ENCODE measurements at regions not wholly inside any gene's neighbourhood (a gene's known extent, or its start where the extent isn't known, plus 50 kb on each side); places are given as distances from the start of the nearest gene placed in this dataset.

- H3K27ac ChIP-seq (replicated peaks in 1 of 4): no peak overlapping the region
- no peaks in the 10 kb centered on the region for H3K36me3 ChIP-seq
- H3K27me3 ChIP-seq: no peaks in the 10 kb centered on the region
- no peaks in the 10 kb centered on the region for H3K4me1 ChIP-seq
- TF ChIP-seq CTCF (IDR thresholded peaks at IDR 0.05): no peak
- TF ChIP-seq POLR2AphosphoS5 (IDR thresholded peaks at IDR 0.05): no peak
- no peak for TF ChIP-seq EP300 (IDR thresholded peaks at IDR 0.05)
- WGBS: 86% methylated on average over 2 of the region's 2 CpGs
- DNase-seq (ENCODE audit: extremely low spot score): no peak
- intact Hi-C loops (cut with DNase I): no loop called here
- H3K9me3 ChIP-seq: peaks cover 0 to 14% (median 3%) of the 10 kb centered on the region in 4 donors
- H3K4me3 ChIP-seq: no peak overlapping the region
Measured at GRCh38 chr1:95520390-95520789, 286.4 kb downstream of the RWDD3 start.

- intact Hi-C loops (cut with DNase I): no loop called here
- peaks cover 0 to 11% (median 8%) of the 10 kb centered on the region in 4 donors for H3K4me1 ChIP-seq
- H3K4me3 ChIP-seq: no peak overlapping the region
- no peaks in the 10 kb centered on the region for H3K36me3 ChIP-seq
- TF ChIP-seq POLR2AphosphoS5 (IDR thresholded peaks at IDR 0.05): no peak
- no peak for TF ChIP-seq POLR2A (IDR thresholded peaks at IDR 0.05; ENCODE audit: low read depth)
- no peak for TF ChIP-seq EP300 (IDR thresholded peaks at IDR 0.05)
- no peak for TF ChIP-seq CTCF (IDR thresholded peaks at IDR 0.05)
- H3K9me3 ChIP-seq: no peaks in the 10 kb centered on the region
- no peak for DNase-seq (ENCODE audit: extremely low spot score)
- WGBS: 69% methylated on average over 1 of the region's 1 CpG
- no peak overlapping the region for H3K27ac ChIP-seq (replicated peaks in 1 of 4)
- H3K27me3 ChIP-seq: no peaks in the 10 kb centered on the region
Measured at GRCh38 chr1:95532335-95532734, 298.3 kb downstream of the RWDD3 start.

GRCh38 chr1:95534985-95535384 lies 301.0 kb downstream of the RWDD3 start:
- no peak overlapping the region for H3K27ac ChIP-seq (replicated peaks in 1 of 4)

GRCh38 chr1:95535614-95536013 lies 301.6 kb downstream of the RWDD3 start:
- intact Hi-C loops (cut with DNase I): no loop called here
- no peak for DNase-seq (ENCODE audit: extremely low spot score)
- H3K4me3 ChIP-seq: no peak overlapping the region
- H3K4me1 ChIP-seq: peaks cover 0 to 14% (median 12%) of the 10 kb centered on the region in 4 donors
- no peak overlapping the region for H3K27ac ChIP-seq (replicated peaks in 1 of 4)
- 95% methylated on average over 4 of the region's 4 CpGs for WGBS
- no peaks in the 10 kb centered on the region for H3K36me3 ChIP-seq
- H3K9me3 ChIP-seq: no peaks in the 10 kb centered on the region
- no peak for TF ChIP-seq POLR2AphosphoS5 (IDR thresholded peaks at IDR 0.05)
- no peak for TF ChIP-seq EP300 (IDR thresholded peaks at IDR 0.05)
- TF ChIP-seq CTCF (IDR thresholded peaks at IDR 0.05): no peak
- no peak for TF ChIP-seq POLR2A (IDR thresholded peaks at IDR 0.05; ENCODE audit: low read depth)
- no peaks in the 10 kb centered on the region for H3K27me3 ChIP-seq

More at GRCh38 chr1:95534985-95535384, 301.0 kb downstream of the RWDD3 start:
- no peaks in the 10 kb centered on the region for H3K27me3 ChIP-seq
- H3K9me3 ChIP-seq: no peaks in the 10 kb centered on the region
- DNase-seq (ENCODE audit: extremely low spot score): no peak
- TF ChIP-seq EP300 (IDR thresholded peaks at IDR 0.05) (no peak), POLR2A (IDR thresholded peaks at IDR 0.05; ENCODE audit: low read depth) (no peak), POLR2AphosphoS5 (IDR thresholded peaks at IDR 0.05) (no peak)
- intact Hi-C loops (cut with DNase I): no loop called here
- no peak overlapping the region for H3K4me3 ChIP-seq
- H3K4me1 ChIP-seq: peaks cover 0 to 14% (median 12%) of the 10 kb centered on the region in 4 donors
- whole genome bisulfite sequencing: 83% methylated on average over 5 of the region's 5 CpGs
- no peaks in the 10 kb centered on the region for H3K36me3 ChIP-seq

GRCh38 chr1:95536501-95536900 lies 302.5 kb downstream of the RWDD3 start:
- WGBS: 64% methylated on average over 5 of the region's 5 CpGs
- TF ChIP-seq CTCF (IDR thresholded peaks at IDR 0.05): no peak
- no peak for TF ChIP-seq EP300 (IDR thresholded peaks at IDR 0.05)
- Histone ChIP-seq H3K9me3 (no peaks in the 10 kb centered on the region), H3K27me3 (no peaks in the 10 kb centered on the region), H3K4me3 (no peak overlapping the region), H3K27ac (replicated peaks in 1 of 4) (no peak overlapping the region), H3K36me3 (no peaks in the 10 kb centered on the region), H3K4me1 (peaks cover 0 to 14% (median 12%) of the 10 kb centered on the region in 4 donors)
- intact Hi-C loops (cut with DNase I): no loop called here
- DNase-seq (ENCODE audit: extremely low spot score): no peak
